ENCODE measurements at regions not wholly inside any gene's neighbourhood (a gene's known extent, or its start where the extent isn't known, plus 50 kb on each side); places are given as distances from the start of the nearest gene placed in this dataset.

DNA sequence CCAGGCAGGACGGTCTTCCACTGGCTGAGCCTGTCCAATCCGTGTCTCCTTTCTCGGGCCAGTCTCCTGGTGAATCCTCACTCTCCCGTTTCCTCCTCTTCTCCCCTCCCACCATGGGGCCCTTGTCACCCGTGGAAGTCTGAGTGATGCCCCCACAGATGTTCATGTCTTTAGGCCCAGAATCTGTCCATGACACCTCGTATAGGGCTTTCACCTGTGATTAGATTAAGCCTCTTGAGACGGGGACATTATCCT is 193.5 kb downstream of the ZFP36L2 start:
- Histone ChIP-seq H3K4me1 (ENCODE audit: control insufficient read depth, insufficient read depth, low read length) (no peaks in the 10 kb centered on the region), H4K20me1 (ENCODE audit: control insufficient read depth, insufficient read depth) (no peaks in the 10 kb centered on the region), H3K27me3 (replicated peaks in 1 of 2; ENCODE audit: control insufficient read depth in 2 of 2, insufficient read depth in 2 of 2, low read length in 1 of 2) (no peaks in the 10 kb centered on the region; a peak in 2 of 4 replicates), H2AFZ (ENCODE audit: control insufficient read depth, low read depth, low read length) (no peak overlapping the region), H3K27ac (ENCODE audit: control insufficient read depth, insufficient read depth) (no peak overlapping the region), H3K9ac (ENCODE audit: control insufficient read depth, insufficient read depth, low read length) (no peak overlapping the region), H3K9me3 (replicated peaks; ENCODE audit: control insufficient read depth, insufficient read depth, low read length) (no peaks in the 10 kb centered on the region), H3K79me2 (ENCODE audit: control insufficient read depth, insufficient read depth, low read length) (no peaks in the 10 kb centered on the region), H3K4me3 (no peak overlapping the region), H3K4me2 (ENCODE audit: control insufficient read depth, insufficient read depth) (no peak overlapping the region), H3K36me3 (ENCODE audit: control insufficient read depth in 2 of 2, insufficient read depth in 2 of 2, low read length in 1 of 2) (no peaks in the 10 kb centered on the region)
- no peak for ATAC-seq
- DNase-seq (ENCODE audit: low read depth, low spot score) = no peak
- ChIA-PET POLR2A (interaction anchor here (1.4 kb wide), 1 partner anchor 47 kb away, joined by 3 read pairs; no protein-coding TSS in a partner anchor), SMC1A (ENCODE audit: uncharacterized antibody, unreplicated experiment) (interaction anchor here (1.3 kb wide), 1 partner anchor 15 kb away, joined by 7 read pairs; no protein-coding TSS in a partner anchor), CTCF (no interaction called here), RAD21 (ENCODE audit: unreplicated experiment) (no interaction called here)
- in situ Hi-C loops (cut with MboI) = no loop called here
- no peak for FAIRE-seq
- no TSS peak for BruUV-seq (replicated peaks)
- TF ChIP-seq, protein P1, sequence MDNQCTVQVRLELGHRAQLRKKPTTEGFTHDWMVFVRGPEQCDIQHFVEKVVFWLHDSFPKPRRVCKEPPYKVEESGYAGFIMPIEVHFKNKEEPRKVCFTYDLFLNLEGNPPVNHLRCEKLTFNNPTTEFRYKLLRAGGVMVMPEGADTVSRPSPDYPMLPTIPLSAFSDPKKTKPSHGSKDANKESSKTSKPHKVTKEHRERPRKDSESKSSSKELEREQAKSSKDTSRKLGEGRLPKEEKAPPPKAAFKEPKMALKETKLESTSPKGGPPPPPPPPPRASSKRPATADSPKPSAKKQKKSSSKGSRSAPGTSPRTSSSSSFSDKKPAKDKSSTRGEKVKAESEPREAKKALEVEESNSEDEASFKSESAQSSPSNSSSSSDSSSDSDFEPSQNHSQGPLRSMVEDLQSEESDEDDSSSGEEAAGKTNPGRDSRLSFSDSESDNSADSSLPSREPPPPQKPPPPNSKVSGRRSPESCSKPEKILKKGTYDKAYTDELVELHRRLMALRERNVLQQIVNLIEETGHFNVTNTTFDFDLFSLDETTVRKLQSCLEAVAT (IDR thresholded peaks at IDR 0.05) = no peak
- no peak for TF ChIP-seq POLR2AphosphoS2 (IDR thresholded peaks at IDR 0.05; ENCODE audit: low read depth, low read length)
- TF ChIP-seq, protein P2, sequence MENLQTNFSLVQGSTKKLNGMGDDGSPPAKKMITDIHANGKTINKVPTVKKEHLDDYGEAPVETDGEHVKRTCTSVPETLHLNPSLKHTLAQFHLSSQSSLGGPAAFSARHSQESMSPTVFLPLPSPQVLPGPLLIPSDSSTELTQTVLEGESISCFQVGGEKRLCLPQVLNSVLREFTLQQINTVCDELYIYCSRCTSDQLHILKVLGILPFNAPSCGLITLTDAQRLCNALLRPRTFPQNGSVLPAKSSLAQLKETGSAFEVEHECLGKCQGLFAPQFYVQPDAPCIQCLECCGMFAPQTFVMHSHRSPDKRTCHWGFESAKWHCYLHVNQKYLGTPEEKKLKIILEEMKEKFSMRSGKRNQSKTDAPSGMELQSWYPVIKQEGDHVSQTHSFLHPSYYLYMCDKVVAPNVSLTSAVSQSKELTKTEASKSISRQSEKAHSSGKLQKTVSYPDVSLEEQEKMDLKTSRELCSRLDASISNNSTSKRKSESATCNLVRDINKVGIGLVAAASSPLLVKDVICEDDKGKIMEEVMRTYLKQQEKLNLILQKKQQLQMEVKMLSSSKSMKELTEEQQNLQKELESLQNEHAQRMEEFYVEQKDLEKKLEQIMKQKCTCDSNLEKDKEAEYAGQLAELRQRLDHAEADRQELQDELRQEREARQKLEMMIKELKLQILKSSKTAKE (IDR thresholded peaks at IDR 0.05; ENCODE audit: low read depth, poor library complexity, severe bottlenecking) = no peak
- no peak for TF ChIP-seq YY1 (IDR thresholded peaks at IDR 0.05; ENCODE audit: low read depth, low read length)
- TF ChIP-seq WRNIP1 (IDR thresholded peaks at IDR 0.05; ENCODE audit: borderline replicate concordance, low read depth, low read length) = no peak
- no peak for TF ChIP-seq EZH2 (IDR thresholded peaks at IDR 0.05; ENCODE audit: borderline replicate concordance, control insufficient read depth, low read depth, low read length)
- no peak for TF ChIP-seq ZSCAN29 (IDR thresholded peaks at IDR 0.05)
- no peak for TF ChIP-seq RCOR1 (conservative IDR thresholded peaks at IDR 0.05; ENCODE audit: low read depth, low read length)
- intact Hi-C loops (cut with micrococcal nuclease; ENCODE audit: unreplicated experiment) = no loop called here
- 23% methylated on average over 7 of the region's 7 CpGs for WGBS (ENCODE audit: insufficient coverage, insufficient replicate concordance, low lambda C conversion rate, missing lambda C conversion rate)
